Astrocyte of the cerebellum (primary cell): ENCODE measurements at regions not wholly inside any gene's neighbourhood (a gene's known extent, or its start where the extent isn't known, plus 50 kb on each side); places are given as distances from the start of the nearest gene placed in this dataset.
"Not testable (repeated sequence)": the region's sequence is repeated elsewhere in the genome, so short reads cannot be mapped to it uniquely, and the experiment has no call there.

Experiments
- DNase-seq: peaks from one replicate; pipeline ENCODE4 v3.0.0-alpha.2; 2011; ENCODE audit warnings: low read depth
- H3K4me3 ChIP-seq: 2 replicates; pipeline ENCODE4 v1.5.1; 2011; ENCODE audit warnings: mild to moderate bottlenecking, low read depth, low read length, moderate library complexity
- CTCF ChIP-seq: IDR thresholded peaks from 2 replicates; pipeline ENCODE4 v1.5.1; 2012; ENCODE audit warnings: low read length, low read depth, moderate library complexity, mild to moderate bottlenecking; ENCODE audit errors: missing control alignments
- in situ Hi-C: cut with HindIII; loops from 2 replicates; pipeline ENCODE4 v1.10.0; 2017; ENCODE audit warnings: low sequenced_read_pairs

- in situ Hi-C loops, result no loop called here
- no peak overlapping the region for H3K4me3 ChIP-seq
- no peak for TF ChIP-seq CTCF
- DNase-seq, result no peak
Measured at GRCh38 chr11:96878299-96879051, 488.7 kb downstream of the JRKL start.

- DNase-seq, H3K4me3 ChIP-seq, in situ Hi-C loops: not testable (repeated sequence)
Measured at GRCh38 chr11:96882622-96883021, 492.8 kb downstream of the JRKL start.

- in situ Hi-C loops, result no loop called here
- TF ChIP-seq CTCF, result no peak
- no peak overlapping the region for H3K4me3 ChIP-seq
- no peak for DNase-seq
Measured at GRCh38 chr11:96885405-96885804, 495.6 kb downstream of the JRKL start.

GRCh38 chr11:96885912-96886311 is 496.1 kb downstream of the JRKL start:
- H3K4me3 ChIP-seq, result no peak overlapping the region
- TF ChIP-seq CTCF, result no peak
- DNase-seq, result no peak
- in situ Hi-C loops, result no loop called here

GRCh38 chr11:96893988-96894387 is 504.2 kb downstream of the JRKL start:
- no peak overlapping the region for H3K4me3 ChIP-seq
- no peak for DNase-seq
- in situ Hi-C loops, result no loop called here
- TF ChIP-seq CTCF, result no peak

GRCh38 chr11:96894587-96894986 is 504.8 kb downstream of the JRKL start:
- TF ChIP-seq CTCF, result no peak
- in situ Hi-C loops, result no loop called here
- H3K4me3 ChIP-seq, result no peak overlapping the region
- no peak for DNase-seq

GRCh38 chr11:96899971-96900370 is 510.2 kb downstream of the JRKL start:
- no peak for DNase-seq
- in situ Hi-C loops, result no loop called here
- H3K4me3 ChIP-seq, result no peak overlapping the region
- no peak for TF ChIP-seq CTCF
